Rectal smooth muscle tissue (tissue), 1 donor: ENCODE measurements at regions not wholly inside any gene's neighbourhood (a gene's known extent, or its start where the extent isn't known, plus 50 kb on each side); places are given as distances from the start of the nearest gene placed in this dataset.

Source experiments
- H3K27ac ChIP-seq: one replicate; pipeline ENCODE4 v1.7.0; 2013; ENCODE audit warnings: low read depth, low read length, inconsistent platforms
- H3K27me3 ChIP-seq: one replicate; pipeline ENCODE4 v1.7.0; 2013; ENCODE audit warnings: low read length; ENCODE audit not compliant: control insufficient read depth, insufficient read depth
- H3K36me3 ChIP-seq: one replicate; pipeline ENCODE4 v1.7.0; 2013; ENCODE audit warnings: low read length; ENCODE audit not compliant: control insufficient read depth, insufficient read depth
- H3K4me1 ChIP-seq: one replicate; pipeline ENCODE4 v1.7.0; 2013; ENCODE audit warnings: low read length; ENCODE audit not compliant: control insufficient read depth, insufficient read depth
- H3K4me3 ChIP-seq: one replicate; pipeline ENCODE4 v1.7.0; 2013; ENCODE audit warnings: low read length
- H3K9ac ChIP-seq: one replicate; pipeline ENCODE4 v1.7.0; 2013; ENCODE audit warnings: low read length

DNA sequence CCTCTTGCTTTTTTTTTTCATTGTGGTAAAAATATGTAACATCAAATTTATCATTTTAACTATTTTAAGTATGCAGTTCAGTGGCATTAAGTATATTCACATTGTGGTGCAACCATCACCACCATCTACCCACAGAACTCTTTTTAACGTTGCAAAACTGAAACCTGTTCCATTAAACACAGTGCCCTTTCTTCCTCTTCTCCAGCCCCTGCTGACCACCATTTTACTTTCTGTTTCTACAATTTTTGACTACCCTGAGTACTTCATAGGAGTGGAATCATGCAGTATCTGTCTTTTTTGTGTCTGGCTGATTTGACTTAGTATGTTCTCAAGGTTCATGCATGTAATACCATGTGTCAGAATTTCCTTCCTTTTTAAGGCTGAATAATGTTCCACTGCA is 153.1 kb downstream of the FGF9 start:
- Histone ChIP-seq H3K4me3 (no peak overlapping the region), H3K4me1 (peaks cover 10% of the 10 kb centered on the region), H3K27me3 (no peaks in the 10 kb centered on the region), H3K36me3 (no peaks in the 10 kb centered on the region), H3K9ac (no peak overlapping the region), H3K27ac (no peak overlapping the region)

DNA sequence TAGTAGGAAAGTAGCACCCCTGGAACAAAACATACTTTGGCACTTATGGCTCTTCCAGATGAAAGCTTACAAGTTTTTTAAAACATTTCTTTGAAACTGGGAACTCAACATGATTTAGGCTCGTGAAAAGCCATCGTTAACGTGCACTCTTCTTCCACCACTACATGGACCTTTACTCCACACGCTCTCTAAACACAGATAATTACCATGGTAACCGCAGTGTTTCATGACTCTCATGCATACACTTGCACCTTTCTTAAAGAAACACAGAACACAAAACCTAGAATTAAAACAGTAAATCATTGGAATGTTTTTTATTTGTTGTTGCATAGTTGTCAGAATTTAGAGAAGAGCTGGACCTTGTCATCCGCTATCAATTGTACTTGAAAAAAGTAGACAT is 154.3 kb downstream of the FGF9 start:
- no peak overlapping the region for H3K27ac ChIP-seq

DNA sequence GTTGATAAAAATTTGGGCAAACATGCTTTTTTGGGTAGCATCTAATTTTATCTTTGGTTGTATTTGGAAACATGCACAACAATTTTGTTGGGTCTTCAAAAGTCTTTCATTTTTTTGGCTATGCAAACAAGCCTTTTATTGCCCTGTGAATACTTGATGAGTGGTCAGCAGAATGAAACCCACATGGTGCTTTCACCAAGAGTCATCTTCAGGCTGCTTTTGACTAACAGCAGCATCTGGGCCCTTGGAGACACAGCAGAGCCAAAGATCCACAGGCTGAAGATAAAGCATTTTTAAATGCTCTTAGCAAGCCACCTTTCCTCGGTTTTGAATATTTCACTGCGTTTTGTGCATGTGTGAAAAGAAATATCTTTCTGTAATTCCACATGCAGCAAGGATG is 154.9 kb downstream of the FGF9 start:
- Histone ChIP-seq H3K4me3 (no peak overlapping the region), H3K9ac (no peak overlapping the region), H3K36me3 (no peaks in the 10 kb centered on the region), H3K27ac (no peak overlapping the region), H3K4me1 (peaks cover 10% of the 10 kb centered on the region), H3K27me3 (no peaks in the 10 kb centered on the region)

More for the DNA sequence above, 154.3 kb downstream of the FGF9 start:
- Histone ChIP-seq H3K36me3 (no peaks in the 10 kb centered on the region), H3K27me3 (no peaks in the 10 kb centered on the region), H3K9ac (no peak overlapping the region), H3K4me3 (no peak overlapping the region), H3K4me1 (peaks cover 10% of the 10 kb centered on the region)

DNA sequence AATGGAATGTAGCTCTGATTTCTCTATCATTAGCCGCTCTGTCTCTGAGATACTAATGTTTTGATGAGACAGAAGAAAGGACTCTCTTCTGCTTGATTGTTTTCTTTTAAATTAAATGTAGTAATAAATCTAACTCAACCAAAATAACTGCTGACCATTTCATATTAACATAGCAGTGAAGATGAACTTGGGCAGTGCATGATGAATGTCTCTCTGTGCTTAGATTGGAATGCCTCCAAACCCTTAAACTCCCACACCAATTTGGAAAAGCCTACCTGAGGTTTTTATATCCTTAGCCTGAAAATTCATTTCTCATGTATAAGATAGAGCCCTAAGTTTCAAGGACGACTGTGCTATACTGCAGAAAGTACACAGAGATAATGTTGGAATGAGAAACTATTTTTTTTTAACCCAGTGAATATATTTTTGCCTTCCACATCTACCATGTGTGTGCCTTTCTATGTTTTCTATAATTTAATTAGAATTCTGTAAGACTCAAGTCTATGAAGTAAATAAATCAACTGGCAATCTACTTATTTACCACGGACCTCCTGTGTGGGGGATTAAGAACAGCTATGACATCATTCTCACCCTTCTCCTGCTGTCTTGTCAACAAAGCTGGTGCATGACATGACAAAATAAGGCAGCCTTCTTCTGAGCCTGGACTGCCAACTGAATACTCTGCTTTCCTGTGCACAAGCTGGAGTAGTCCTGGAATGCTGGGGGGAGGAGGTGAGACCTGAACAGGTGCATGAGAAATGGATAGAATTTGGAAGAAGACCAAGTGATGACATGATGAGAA is 155.5 kb downstream of the FGF9 start:
- H3K36me3 ChIP-seq, result no peaks in the 10 kb centered on the region
- no peak overlapping the region for H3K9ac ChIP-seq
- H3K4me1 ChIP-seq, result peaks cover 10% of the 10 kb centered on the region
- H3K27ac ChIP-seq, result no peak overlapping the region
- no peaks in the 10 kb centered on the region for H3K27me3 ChIP-seq
- no peak overlapping the region for H3K4me3 ChIP-seq

DNA sequence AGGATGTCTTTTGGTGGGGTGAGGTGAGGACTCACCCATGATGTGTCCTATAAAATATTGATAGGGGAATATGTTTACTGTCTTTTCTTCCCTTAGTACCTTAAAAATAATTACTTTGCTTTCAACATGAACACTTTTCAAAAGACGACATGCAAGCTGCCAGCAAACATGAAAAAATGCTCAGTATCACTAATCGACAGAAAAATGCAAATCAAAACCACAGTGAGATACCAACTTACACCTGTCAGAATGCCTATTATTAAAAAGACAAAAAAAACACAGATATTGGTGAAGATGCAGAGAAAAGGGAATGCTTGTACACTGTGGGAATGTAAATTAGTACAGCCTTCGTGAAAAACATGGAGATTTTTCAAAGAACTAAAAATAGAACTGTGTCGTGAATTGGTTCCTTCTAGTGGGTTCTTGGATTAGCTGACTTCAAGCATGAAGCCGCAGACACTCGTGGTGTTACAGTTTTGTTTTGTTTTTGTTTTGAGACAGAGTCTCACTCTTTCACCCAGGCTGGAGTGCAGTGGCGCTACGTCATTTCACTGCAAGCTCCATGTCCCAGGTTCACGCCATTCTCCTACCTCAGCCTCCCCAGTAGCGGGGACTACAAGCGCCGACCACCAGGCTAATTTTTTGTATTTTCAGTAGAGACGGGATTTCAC is 160.9 kb downstream of the FGF9 start:
- H3K9ac ChIP-seq, result no peak overlapping the region
- no peak overlapping the region for H3K27ac ChIP-seq
- no peaks in the 10 kb centered on the region for H3K4me1 ChIP-seq
- no peaks in the 10 kb centered on the region for H3K36me3 ChIP-seq
- H3K4me3 ChIP-seq, result no peak overlapping the region
- no peaks in the 10 kb centered on the region for H3K27me3 ChIP-seq

DNA sequence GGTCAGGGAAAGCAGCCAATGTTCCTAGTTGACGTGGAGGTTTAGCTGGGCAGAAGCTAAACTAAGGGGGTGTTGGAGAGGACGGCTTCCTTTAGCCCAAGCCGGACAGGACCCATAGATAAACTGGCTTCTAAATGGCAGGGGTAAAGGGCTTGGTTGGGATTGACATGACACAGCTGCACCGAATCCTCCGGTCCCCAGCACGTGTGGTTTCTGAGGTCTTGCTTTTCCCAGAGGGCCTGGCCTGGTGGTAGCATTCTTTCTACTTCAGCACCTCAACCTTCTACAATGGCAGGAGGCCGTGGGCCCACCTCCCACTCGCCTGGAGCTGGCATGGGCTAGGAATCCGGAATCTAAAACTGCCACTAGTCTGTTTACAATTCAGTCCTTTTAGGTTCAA is 163.0 kb downstream of the FGF9 start:
- Histone ChIP-seq H3K9ac (no peak overlapping the region), H3K27ac (no peak overlapping the region), H3K4me1 (no peaks in the 10 kb centered on the region), H3K36me3 (no peaks in the 10 kb centered on the region), H3K27me3 (no peaks in the 10 kb centered on the region), H3K4me3 (no peak overlapping the region)

DNA sequence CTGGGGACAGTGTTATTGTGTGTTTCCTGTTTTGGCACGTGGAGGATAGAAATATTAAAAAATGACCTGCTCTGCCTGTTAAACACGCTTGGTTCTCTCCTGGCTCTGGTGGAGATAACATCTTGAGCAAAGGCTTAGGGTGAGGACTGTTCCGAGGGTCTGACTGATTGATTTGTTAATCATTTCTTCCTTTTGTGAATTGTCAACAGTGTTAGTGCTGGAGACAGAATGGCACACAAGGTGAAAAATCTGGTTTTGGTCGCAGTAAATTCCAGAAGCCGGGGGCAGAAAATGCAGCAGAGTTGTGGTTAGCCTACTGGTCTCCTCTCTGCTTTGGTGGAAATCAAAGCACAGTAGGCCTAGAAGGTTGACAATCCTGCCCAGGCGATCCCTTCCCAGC is 163.6 kb downstream of the FGF9 start:
- Histone ChIP-seq H3K9ac (no peak overlapping the region), H3K27ac (no peak overlapping the region), H3K4me3 (no peak overlapping the region), H3K27me3 (no peaks in the 10 kb centered on the region), H3K36me3 (no peaks in the 10 kb centered on the region), H3K4me1 (no peaks in the 10 kb centered on the region)

DNA sequence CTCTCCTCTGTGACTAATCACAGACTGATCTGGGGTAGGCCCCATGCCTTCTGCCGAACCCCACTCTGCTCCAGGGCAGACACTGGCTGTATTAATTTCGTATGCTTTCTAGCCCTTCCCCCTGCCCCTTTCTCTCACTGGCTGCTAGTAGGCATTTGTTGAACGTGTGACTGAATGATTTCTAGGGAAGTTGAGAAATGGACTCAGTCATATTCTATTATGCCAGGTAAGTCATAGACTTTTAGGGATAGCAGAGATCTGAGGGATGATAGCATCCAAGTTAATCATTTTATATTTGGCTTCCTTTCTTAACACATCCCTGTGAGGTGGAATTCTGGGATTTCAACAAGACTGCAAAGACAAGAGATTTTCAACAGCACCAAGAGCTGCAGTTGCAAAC is 166.4 kb downstream of the FGF9 start:
- no peak overlapping the region for H3K27ac ChIP-seq
- no peak overlapping the region for H3K4me3 ChIP-seq
- H3K9ac ChIP-seq, result no peak overlapping the region
- no peaks in the 10 kb centered on the region for H3K27me3 ChIP-seq
- no peaks in the 10 kb centered on the region for H3K4me1 ChIP-seq
- H3K36me3 ChIP-seq, result no peaks in the 10 kb centered on the region

DNA sequence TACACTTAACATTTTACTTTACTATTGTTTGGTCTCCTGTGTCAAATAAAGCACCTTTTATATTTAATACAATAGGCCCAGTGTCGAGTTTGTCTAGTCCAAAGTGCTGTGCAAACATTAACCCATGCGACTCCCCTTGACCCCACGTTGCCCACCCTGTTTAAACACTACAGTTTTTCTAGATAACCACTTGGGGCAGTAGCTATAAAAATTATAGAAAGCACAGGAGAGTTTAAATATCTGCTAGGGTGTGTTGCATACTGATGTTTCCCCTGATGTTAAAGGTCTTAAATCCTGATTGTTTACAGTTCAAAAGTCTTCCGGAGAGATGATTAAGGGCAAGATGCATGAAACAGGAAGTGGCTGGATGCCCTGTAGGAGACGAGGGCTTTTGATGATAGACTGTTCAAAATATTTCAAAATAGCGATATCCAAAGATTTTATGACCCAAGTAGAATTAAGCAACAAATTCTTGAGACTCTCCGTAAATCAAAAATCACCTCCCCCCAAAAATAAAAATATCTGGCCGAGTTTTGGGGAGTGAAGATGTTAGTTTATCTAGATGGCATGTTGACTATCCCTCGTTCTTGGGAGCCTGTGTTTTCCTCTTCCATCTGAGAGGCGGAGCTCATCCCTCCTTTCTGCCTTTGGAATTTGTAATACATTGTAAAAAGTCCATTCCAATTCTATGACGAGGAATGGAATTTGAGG is 167.1 kb downstream of the FGF9 start:
- H3K36me3 ChIP-seq, result no peaks in the 10 kb centered on the region
- H3K27ac ChIP-seq, result no peak overlapping the region
- no peak overlapping the region for H3K4me3 ChIP-seq
- H3K4me1 ChIP-seq, result no peaks in the 10 kb centered on the region
- no peak overlapping the region for H3K9ac ChIP-seq
- no peaks in the 10 kb centered on the region for H3K27me3 ChIP-seq

DNA sequence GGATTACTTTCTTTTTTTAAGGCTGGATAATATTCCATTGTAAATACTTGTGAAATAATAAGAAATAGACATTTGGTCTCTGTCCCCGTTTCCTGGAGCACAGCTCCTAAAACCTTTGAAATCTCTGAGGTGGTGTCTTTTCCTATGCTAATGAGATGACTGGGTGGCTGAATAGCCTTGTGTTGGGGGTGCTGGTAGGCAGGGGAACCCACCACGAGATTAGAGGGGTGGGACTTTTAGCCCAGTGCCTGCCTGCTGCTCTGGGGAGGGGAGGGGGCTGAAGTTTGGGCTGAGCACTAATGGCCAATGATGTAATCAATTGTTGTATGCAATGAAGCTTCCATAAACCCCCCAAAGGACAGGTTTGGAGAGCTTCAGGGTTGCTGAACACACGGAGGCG is 175.7 kb downstream of the FGF9 start:
- H3K27ac ChIP-seq, result no peak overlapping the region
- H3K4me3 ChIP-seq, result no peak overlapping the region
- no peak overlapping the region for H3K9ac ChIP-seq
- no peaks in the 10 kb centered on the region for H3K36me3 ChIP-seq
- no peaks in the 10 kb centered on the region for H3K27me3 ChIP-seq
- peaks cover 9% of the 10 kb centered on the region for H3K4me1 ChIP-seq

DNA sequence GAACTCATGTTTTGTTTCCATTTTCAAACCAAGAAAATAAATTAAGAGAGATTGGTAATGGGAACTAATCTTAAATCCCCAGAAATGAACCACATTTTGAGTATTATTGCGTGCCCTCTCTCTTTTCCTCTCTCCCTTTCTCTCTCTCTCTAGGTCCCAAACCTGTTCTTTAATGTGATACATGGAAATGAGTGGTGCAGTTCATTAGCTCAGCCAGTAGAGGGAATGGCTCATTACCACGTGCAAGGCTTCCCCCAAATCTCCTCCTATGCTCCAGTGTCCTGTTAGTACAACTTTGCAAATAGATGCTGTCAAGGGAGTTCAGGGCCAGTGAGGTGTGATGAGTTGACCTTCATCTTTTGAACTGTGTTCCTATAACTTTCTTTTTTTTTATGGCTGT is 178.4 kb downstream of the FGF9 start:
- H3K36me3 ChIP-seq, result no peaks in the 10 kb centered on the region
- H3K27me3 ChIP-seq, result no peaks in the 10 kb centered on the region
- H3K27ac ChIP-seq, result no peak overlapping the region
- H3K9ac ChIP-seq, result no peak overlapping the region
- peaks cover 13% of the 10 kb centered on the region for H3K4me1 ChIP-seq
- H3K4me3 ChIP-seq, result no peak overlapping the region

DNA sequence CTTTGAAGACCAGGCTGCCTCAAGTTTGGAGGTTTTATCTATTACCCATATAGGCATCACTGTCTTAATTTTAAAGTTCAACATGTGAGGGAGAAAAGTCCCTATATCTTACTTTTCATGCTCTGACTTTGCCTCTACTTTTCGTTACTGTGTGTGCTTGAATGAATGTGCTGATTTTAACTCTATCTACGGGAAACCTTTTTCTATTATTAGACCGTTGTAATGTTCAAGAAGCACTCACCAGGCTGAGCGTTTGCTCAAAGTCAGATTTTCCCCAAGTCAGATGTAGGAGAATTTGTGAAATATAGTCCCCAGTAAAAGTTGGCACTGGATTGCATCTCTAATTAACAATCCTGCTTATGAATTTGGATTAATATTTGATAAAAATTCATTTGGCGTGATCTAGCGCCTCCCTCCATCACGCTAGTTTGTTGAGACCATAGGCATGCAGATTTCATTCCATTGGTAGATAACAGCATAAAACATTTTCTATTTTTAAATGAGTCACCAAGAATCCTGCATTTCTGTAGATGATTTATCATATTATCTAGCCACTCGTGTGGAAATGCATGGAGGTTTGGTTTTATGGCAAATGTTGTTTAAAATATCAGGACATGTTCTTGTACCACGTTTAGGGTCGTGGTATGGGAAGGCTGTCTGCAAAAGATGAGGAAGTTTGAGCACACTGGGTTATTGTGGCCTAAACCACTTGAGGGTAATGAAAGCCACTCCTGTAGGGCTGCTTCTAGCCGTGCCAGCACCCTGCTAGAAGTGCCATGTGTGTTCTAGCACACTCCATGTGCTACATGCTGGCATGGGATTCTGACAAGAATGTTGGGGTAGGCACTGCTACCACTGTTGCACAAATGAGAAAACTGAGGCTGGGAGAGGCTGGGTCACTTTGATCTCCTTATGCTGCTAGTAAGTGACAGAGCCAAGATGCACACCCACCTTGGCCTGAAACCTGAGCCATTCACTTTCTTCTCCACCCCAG is 179.4 kb downstream of the FGF9 start:
- no peaks in the 10 kb centered on the region for H3K36me3 ChIP-seq
- H3K27ac ChIP-seq, result no peak overlapping the region
- H3K4me3 ChIP-seq, result no peak overlapping the region
- H3K9ac ChIP-seq, result no peak overlapping the region
- no peaks in the 10 kb centered on the region for H3K27me3 ChIP-seq
- peaks cover 13% of the 10 kb centered on the region for H3K4me1 ChIP-seq
